ENCODE measurements at regions not wholly inside any gene's neighbourhood (a gene's known extent, or its start where the extent isn't known, plus 50 kb on each side); places are given as distances from the start of the nearest gene placed in this dataset.

- DNase-seq, result no peak
Measured at GRCh38 chr6:105807905-105808304, 278.2 kb upstream of the PRDM1 start.

GRCh38 chr6:105806486-105806920 lies 279.6 kb upstream of the PRDM1 start:
- DNase-seq, result no peak

- no peak for DNase-seq
Measured at GRCh38 chr6:105805501-105806023, 280.6 kb upstream of the PRDM1 start.

- DNase-seq, result no peak
Measured at GRCh38 chr6:105804424-105804823, 281.7 kb upstream of the PRDM1 start.

GRCh38 chr6:105804000-105804399 lies 282.1 kb upstream of the PRDM1 start:
- DNase-seq, result no peak

- DNase-seq, result no peak
Measured at GRCh38 chr6:105803442-105803841, 282.7 kb upstream of the PRDM1 start.

- DNase-seq, result no peak
Measured at GRCh38 chr6:105802703-105803102, 283.4 kb upstream of the PRDM1 start.

- DNase-seq, result no peak
Measured at GRCh38 chr6:105800871-105801270, 285.3 kb upstream of the PRDM1 start.

GRCh38 chr6:105800398-105800797 lies 285.7 kb upstream of the PRDM1 start:
- DNase-seq, result no peak

GRCh38 chr6:105799056-105799455 lies 287.1 kb upstream of the PRDM1 start:
- DNase-seq, result no peak

GRCh38 chr6:105797983-105798453 lies 288.1 kb upstream of the PRDM1 start:
- DNase-seq, result no peak

- no peak for DNase-seq
Measured at GRCh38 chr6:105797286-105797979, 288.7 kb upstream of the PRDM1 start.

- no peak for DNase-seq
Measured at GRCh38 chr6:105795913-105796517, 290.1 kb upstream of the PRDM1 start.

- DNase-seq, result no peak
Measured at GRCh38 chr6:105795366-105795765, 290.8 kb upstream of the PRDM1 start.

- no peak for DNase-seq
Measured at GRCh38 chr6:105794870-105795269, 291.3 kb upstream of the PRDM1 start.

GRCh38 chr6:105794239-105794638 lies 291.9 kb upstream of the PRDM1 start:
- DNase-seq, result no peak

GRCh38 chr6:105793130-105793529 lies 293.0 kb upstream of the PRDM1 start:
- DNase-seq, result no peak

- DNase-seq, result no peak
Measured at GRCh38 chr6:105791583-105792318, 294.4 kb upstream of the PRDM1 start.

- no peak for DNase-seq
Measured at GRCh38 chr6:105791179-105791578, 295.0 kb upstream of the PRDM1 start.

GRCh38 chr6:105790635-105791034 lies 295.5 kb upstream of the PRDM1 start:
- no peak for DNase-seq

GRCh38 chr6:105789935-105790334 lies 296.2 kb upstream of the PRDM1 start:
- no peak for DNase-seq

- no peak for DNase-seq
Measured at GRCh38 chr6:105787747-105788146, 298.4 kb upstream of the PRDM1 start.

GRCh38 chr6:105786890-105787655 lies 299.1 kb upstream of the PRDM1 start:
- no peak for DNase-seq

Measured in NCI-H774 (cell line).